ENCODE measurements at regions not wholly inside any gene's neighbourhood (a gene's known extent, or its start where the extent isn't known, plus 50 kb on each side); places are given as distances from the start of the nearest gene placed in this dataset.
"Not testable (repeated sequence)": the region's sequence is repeated elsewhere in the genome, so short reads cannot be mapped to it uniquely, and the experiment has no call there.

GRCh38 chr1:30450818-30451233, 272.6 kb downstream of the MATN1 start:
- no peak for DNase-seq

GRCh38 chr1:30450148-30450817, 273.1 kb downstream of the MATN1 start:
- no peak for DNase-seq

DNA sequence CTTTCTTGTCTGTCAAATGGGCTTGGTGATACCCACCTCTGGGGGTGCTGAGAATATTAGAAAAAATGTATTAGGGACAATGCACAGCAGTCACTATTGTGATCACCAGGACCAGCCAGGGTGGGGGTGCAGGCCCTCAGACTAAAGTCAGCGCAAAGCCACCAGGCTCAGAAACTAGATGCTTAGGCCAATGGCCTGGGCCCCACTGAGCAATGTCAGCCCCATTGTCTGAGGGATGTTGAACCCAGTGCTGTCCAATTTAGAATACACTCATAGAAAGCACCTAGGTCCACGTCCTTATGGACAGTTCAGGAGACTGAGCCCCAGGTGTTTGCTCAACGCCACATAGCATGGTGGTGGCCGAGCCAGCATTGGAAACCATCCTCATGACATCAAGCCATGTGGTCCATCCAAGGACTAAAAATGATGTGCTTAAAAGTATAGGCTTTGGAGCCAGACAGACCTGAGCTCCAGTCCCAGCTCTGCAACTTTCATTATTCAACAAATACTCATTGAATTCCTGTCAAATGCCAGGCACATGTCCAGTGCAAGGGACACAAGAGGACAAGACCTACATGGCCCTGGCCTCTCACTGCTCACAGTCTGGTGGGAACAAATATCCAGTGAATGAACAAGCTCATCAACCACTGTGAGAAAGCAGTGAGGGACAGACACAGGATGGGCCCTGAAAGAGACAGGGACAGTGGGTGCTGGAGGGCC, 273.8 kb downstream of the MATN1 start:
- DNase-seq = no peak

DNA sequence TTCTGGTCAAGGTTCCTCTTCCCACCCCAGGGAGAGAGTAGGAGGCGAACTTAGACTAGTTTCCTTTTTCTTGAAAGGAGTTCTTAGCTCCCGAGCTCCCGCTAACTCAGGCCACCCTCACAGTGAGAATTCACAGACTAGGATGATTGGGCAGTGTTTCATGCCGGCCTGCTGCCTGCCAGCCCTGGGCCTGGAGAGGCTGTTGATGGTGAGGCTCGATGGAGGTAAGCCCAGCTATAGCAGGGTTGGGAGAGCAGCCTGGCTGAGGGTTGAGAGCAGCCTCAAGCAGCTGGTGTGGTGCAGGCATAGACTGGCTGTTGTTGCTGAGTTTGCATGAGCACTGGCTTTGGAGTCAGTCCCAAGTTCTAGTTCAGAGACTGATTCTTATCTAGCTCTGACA, 274.4 kb downstream of the MATN1 start:
- DNase-seq = no peak

- no peak for DNase-seq
These were observed 275.7 kb downstream of the MATN1 start for GRCh38 chr1:30447701-30448100.

GRCh38 chr1:30447080-30447479, 276.3 kb downstream of the MATN1 start:
- no peak for DNase-seq

DNA sequence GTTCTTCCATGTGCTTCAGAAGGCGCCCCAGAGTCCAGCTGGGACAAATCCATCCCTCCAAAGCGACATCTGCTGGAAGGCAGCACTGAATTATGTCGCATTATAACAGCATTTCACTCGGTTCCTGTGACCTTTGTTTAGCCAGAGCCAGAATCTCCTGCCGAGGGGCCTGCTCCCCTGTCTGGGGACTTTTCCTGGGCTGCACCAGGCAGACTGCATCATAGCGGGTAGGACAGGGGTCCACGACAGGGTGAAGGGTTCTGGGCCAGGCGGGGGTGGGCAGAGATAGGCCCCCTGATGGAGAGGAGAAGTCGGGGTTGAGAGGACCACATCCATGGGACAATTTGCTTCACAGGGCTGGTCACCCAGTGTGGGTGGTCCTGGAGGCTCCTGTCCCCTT, 276.9 kb downstream of the MATN1 start:
- no peak for DNase-seq

GRCh38 chr1:30446095-30446494, 277.3 kb downstream of the MATN1 start:
- DNase-seq = no peak

DNA sequence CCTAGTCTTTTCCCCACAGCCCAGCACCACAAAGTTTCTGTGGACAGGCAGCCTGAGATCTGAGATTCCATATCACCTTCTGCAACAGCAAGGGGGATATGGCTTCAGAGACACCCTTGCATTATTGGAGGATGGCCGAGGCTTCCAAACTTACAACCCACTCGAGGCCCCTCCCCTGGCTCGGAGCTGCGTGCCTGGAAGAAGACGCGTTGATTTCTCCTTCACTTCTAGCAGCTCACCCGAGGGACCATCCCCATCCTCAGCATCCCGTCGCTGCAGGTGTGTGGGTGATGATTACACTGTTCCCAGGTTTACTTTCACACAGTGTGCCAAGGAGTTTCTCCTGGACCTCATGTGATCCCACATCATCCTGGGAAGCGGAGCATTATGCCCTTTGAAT, 277.9 kb downstream of the MATN1 start:
- no peak for DNase-seq

DNA sequence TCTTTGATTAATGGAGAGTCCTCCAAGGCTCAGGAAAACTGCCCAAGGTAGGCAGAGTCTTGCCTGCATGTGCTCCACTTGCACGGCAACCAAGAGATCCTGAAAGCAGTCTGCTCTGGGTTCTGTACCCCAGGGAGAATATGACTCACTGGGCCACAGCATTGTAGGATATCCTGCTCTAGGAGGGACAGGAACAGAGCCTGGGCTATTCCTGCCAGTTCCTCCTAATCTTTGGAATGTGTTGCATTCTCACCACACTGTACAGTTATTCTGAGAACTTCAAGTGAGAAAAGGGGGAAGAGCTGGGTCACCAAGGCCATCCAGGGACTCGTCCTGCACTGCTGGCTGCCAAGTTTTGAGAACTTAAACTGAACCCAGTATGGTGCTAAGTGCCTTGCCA, 278.5 kb downstream of the MATN1 start:
- no peak for DNase-seq

GRCh38 chr1:30444401-30444800, 279.0 kb downstream of the MATN1 start:
- DNase-seq = no peak

DNA sequence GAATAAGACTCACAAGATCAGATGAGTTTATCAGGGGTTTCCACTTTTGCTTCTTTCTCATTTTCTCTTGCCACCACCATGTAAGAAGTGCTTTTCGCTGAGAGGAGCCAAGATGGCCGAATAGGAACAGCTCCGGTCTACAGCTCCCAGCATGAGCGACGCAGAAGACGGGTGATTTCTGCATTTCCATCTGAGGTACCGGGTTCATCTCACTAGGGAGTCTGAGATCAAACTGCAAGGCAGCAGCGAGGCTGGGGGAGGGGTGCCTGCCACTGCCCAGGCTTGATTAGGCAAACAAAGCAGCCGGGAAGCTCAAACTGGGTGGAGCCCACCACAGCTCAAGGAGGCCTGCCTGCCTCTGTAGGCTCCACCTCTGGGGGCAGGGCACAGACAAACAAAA, 285.1 kb downstream of the MATN1 start:
- DNase-seq = not testable (repeated sequence)

DNA sequence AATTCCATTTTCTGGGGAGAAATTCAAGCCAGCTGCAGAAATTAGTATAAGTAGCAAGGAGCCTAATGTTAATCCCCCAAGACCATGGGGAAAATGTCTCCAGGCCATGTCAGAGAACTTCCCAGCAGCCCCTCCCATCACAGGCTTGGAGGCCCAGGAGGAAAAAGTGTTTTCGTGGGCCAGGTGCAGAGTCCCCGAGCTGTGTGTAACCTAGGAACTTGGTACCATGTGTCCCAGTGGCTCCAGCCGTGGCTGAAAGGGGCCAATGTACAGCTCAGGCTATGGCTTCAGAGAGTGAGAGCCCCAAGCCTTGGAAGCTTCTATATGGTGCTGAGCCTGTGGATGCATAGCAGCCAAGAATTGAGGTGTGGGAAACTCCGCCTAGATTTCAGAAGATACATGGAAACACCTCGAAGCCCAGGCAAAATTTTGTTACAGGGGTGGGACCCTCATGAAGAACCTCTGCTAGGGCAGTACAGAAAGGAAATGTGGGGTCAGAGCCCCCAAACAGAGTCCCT, 286.3 kb downstream of the MATN1 start:
- no peak for DNase-seq

DNA sequence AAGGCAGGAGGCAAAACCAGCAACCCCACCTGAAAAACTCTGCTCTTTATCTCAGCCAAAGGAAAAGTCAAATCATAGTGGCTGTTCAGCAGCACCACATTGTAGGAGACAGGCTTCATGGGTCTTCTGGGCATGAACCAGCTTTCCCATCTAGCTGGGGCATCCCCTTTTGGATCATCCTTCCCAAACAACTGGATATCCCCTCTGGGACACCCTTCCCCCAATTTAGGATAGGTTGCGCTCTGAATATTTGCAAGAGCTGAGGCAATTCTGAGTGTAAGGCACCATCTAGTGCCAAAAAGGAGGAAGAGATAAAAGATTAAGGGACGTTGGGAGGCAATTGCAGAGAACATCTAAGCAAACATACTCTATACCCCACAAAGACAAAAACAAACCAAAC, 295.8 kb downstream of the MATN1 start:
- no peak for DNase-seq

DNA sequence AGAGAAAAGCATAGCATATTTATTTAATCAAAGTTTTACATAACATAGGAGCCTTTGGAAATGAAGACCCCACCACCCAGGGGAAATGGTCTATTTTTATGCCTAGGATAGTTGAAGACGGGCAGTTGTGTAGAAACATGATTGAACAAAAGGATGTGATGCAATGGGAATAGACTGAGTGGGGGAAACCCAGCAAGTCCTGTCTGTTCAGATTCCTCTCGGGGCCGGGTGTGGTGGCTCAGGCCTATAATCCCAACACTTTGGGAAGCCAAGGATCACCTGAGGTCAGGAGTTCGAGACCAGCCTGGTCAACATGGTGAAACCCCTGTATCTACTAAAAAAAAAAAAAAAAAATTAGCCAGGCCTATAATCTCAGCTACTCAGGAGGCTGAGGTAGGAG, 298.3 kb downstream of the MATN1 start:
- no peak for DNase-seq

DNA sequence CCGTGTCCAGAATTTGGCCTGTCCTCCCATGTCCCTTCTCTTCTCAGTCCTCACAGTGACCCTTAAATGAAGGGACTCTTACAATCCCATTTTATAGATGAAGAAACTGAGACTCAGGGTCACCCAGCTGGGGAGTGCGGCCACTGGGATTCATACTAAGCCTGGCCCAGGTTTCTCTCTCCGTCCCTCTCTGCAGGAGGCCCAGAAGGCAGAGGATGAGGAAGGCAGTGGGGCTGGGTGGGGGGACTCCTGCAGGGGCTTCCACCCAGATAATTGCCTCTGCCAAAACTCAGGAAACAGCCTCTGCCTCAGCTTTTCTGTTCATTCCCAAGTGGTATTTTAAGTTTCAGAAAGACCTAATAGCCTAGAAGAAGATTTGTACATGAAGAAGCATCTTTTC, 299.8 kb downstream of the MATN1 start:
- no peak for DNase-seq

DNA sequence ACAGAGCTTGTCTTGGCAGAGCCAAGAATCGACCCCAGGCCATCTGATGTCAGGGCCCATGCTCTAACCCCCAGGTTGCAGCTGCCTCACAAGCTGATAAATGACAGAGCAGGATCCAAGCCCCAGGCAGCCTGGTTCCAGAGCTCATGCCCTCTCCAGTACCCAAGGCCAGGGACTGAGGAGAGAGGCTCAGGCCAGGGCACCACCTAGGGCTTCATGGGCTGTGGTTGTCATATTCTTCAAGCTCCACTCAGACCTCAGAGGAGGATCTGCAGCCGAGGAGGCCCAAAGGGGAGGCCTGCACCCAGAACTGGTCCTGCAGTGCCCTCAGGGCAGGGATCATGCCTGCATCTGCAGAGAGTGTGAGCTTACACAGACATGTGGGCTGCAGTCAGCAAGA, 301.1 kb downstream of the MATN1 start:
- no peak for DNase-seq

DNA sequence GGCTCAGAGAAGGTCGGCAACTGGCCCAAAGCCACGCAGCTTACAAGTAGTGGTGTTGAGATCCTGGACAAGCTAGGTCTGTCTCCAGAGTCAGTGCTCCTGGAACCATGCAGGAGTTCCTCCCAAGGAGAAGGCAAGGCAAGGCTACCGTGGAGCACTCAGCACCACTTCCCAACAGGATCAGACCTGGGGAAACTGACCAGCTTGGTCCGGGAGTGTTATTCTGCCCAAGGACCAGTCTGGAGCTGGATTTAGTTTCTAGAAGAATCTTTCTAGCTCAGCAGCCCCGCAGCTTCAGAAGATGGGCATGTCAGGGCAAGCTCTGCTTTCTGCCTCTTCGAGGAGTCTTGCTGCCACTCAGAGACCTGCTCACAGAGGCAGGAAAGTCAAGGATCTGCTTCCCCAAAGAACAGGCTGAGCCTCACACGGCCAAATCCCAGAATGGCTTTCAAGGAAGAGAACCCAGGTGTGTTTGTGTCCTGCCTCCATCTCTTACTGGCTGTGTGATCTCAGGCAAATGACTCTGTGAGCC, 302.8 kb downstream of the MATN1 start:
- DNase-seq = no peak

DNA sequence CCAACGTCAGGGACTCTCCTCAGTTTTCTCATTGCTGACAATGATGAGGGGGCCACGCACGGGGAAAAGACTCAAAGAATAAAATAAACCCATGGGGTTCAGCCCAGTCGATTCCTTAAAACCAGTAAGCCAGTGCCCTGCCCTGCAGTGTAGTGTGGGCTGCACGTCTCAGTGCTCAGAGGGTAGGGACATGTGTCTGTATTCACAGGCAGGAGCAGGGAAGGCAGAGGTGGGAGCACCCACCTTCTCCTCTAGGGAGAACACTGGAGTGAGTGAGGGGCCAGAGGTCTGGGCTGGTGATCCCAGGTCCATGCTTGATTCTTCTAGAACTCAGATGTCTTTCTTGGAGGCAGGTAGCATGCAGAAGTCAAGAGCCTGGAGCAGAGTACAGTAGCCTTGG, 303.6 kb downstream of the MATN1 start:
- DNase-seq = no peak

DNA sequence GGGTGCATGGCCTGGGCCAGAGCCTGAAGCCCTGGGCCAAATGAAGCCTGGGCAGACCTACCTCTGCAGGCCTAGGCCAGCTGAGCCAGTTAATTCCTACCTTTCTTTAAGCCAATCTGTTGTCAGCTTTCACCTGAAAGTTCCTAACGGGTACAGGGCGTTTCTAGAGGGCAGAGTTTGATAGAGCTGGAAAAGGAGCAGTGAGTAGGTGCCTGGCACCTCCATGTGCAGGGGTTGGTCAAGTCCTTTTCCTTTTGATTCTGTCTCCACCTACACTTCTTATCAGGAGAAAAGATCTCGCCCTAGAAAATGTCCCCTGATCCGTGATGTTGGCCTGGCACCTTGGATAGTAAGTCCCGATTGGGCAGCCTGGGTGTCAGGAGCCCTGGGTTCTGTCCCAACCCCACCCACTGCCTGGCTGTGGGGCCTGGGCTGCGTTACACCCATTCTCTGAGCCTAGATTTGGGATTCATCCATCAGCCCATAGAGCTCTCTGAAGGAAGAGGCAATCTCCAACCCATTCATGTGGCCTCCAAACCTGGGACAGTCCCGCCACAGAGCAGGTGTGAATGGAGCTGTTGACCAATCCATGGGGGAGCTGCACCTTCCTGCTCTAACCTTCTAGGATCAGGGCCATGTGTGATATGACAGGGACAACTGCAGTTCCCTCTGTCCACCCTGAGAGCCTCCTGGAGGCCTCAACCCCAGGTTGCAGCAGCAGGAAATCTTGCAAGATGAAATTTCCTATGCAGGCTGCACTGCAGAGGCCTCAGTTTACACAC, 304.3 kb downstream of the MATN1 start:
- no peak for DNase-seq

DNA sequence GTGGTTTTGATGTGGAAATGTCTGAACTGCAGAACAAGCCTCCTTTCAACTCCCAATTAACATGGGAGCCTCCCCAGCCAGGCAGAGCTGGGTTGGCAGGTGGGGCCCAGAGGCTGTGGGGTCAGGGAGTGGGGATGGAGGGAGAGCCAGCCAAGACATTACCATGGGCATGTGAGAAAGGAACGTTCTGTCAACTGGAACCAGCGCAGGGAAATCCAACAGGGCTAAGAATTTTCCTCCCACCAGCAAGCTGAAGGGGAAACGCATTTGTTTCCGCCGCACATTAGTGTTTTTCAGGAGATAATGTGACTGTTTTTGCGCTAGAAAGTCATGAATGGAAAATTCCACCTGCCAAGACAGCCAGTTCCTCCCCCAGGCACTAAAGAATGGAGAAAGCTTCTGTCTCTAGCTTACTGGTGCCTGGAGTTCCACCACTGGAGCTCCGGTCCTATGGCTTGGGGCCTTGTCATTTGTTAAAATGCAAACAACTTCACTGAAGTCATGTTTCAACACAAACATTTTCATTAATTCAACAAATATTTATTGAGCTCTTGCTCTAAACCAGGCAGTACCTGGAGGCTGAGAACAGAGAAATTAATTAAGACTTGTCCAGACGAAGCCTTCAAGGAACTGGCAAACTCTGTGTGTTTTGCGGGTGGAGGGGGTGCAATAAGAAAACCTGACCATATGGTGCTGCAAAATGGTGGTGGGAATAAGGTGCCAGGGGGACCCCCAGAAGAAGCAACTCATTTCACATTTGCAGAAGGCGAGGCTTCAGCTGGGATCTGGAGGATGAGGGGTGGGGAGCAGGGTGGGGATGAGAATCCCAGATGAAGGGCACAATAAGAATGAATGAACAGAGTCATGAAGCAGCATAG, 305.1 kb downstream of the MATN1 start:
- no peak for DNase-seq

- no peak for DNase-seq
These were observed 305.7 kb downstream of the MATN1 start for GRCh38 chr1:30417701-30418046.

Measured in NCI-H446 treated with DMSO at 0.1 percent for 48 hours (cell line).